Neural cell (in vitro differentiated cells): ENCODE measurements at regions not wholly inside any gene's neighbourhood (a gene's known extent, or its start where the extent isn't known, plus 50 kb on each side); places are given as distances from the start of the nearest gene placed in this dataset.

Experiments
- H2AFZ ChIP-seq: fragments of 200-600, 300-800 bp; sonication (generic), shearing (Covaris generic); 2 replicates; pipeline ENCODE4 v1.6.0; 2014; ENCODE audit warnings: low read depth, mild to moderate bottlenecking, antibody characterized with exemption, low read length, moderate library complexity
- H3F3A ChIP-seq: fragments of 200-600 bp; shearing (Covaris generic); 2 replicates; pipeline ENCODE4 v1.6.1; 2016; ENCODE audit warnings: mild to moderate bottlenecking, moderate library complexity, mixed read lengths, antibody characterized with exemption, low read length; ENCODE audit not compliant: insufficient read depth, poor library complexity, severe bottlenecking
- H3K27ac ChIP-seq: fragments of 200-600, 300-800 bp; sonication (generic), shearing (Covaris generic); 2 replicates; pipeline ENCODE4 v1.5.1; 2014; ENCODE audit warnings: mild to moderate bottlenecking, low read length, moderate library complexity
- H3K27me3 ChIP-seq: fragments of 300-800, 200-600 bp; sonication (generic), shearing (Covaris generic); 2 replicates; pipeline ENCODE4 v1.6.0; 2014; ENCODE audit warnings: mild to moderate bottlenecking, low read depth, low read length, moderate library complexity; ENCODE audit not compliant: insufficient read depth
- H3K36me3 ChIP-seq: fragments of 300-800, 200-600 bp; sonication (generic), shearing (Covaris generic); 2 replicates; pipeline ENCODE4 v1.5.1; 2014; ENCODE audit warnings: mild to moderate bottlenecking, antibody characterized with exemption, low read length, moderate library complexity; ENCODE audit not compliant: insufficient read depth
- H3K4me2 ChIP-seq: fragments of 300-800, 200-600 bp; sonication (generic), shearing (Covaris generic); 2 replicates; pipeline ENCODE4 v1.6.0; 2014; ENCODE audit warnings: mild to moderate bottlenecking, low read length
- H3K4me3 ChIP-seq: fragments of 300-800, 200-600 bp; sonication (generic), shearing (Covaris generic); 2 replicates; pipeline ENCODE4 v1.5.1; 2014; ENCODE audit warnings: mild to moderate bottlenecking, low read length, moderate library complexity
- H3K79me2 ChIP-seq: fragments of 200-600 bp; shearing (Covaris generic); replicated peaks from 2 replicates; pipeline ENCODE4 v1.6.0; 2014; ENCODE audit warnings: mild to moderate bottlenecking, low read length, moderate library complexity; ENCODE audit not compliant: insufficient read depth
- H3K9ac ChIP-seq: fragments of 300-800, 200-600 bp; sonication (generic), shearing (Covaris generic); 2 replicates; pipeline ENCODE4 v1.6.1; 2016; ENCODE audit warnings: mild to moderate bottlenecking, low read length, mixed read lengths
- H3K9me2 ChIP-seq: fragments of 200-600 bp; shearing (Covaris generic); 2 replicates; pipeline ENCODE4 v1.6.1; 2016; ENCODE audit warnings: mild to moderate bottlenecking, low read length, mixed read lengths; ENCODE audit not compliant: insufficient read depth
- H3K9me3 ChIP-seq: fragments of 200-600, 300-800 bp; sonication (generic), shearing (Covaris generic); 2 replicates; pipeline ENCODE4 v1.6.1; 2016; ENCODE audit warnings: mild to moderate bottlenecking, mixed run types, low read length, moderate library complexity, mixed read lengths
- H4K20me1 ChIP-seq: fragments of 200-600 bp; shearing (Covaris generic); 2 replicates; pipeline ENCODE4 v1.6.1; 2016; ENCODE audit warnings: mild to moderate bottlenecking, mixed run types; ENCODE audit not compliant: insufficient read depth
- EP300 ChIP-seq: fragments of 450-650 bp; conservative IDR thresholded peaks from 2 replicates; pipeline ENCODE4 v1.6.1; 2014; ENCODE audit warnings: antibody characterized with exemption, mild to moderate bottlenecking, moderate library complexity; ENCODE audit not compliant: poor library complexity, severe bottlenecking
- EZH2 ChIP-seq: fragments of 200-600, 300-800 bp; shearing (Covaris generic), sonication (generic); IDR thresholded peaks from 2 replicates; pipeline ENCODE4 v1.6.1; 2014; ENCODE audit warnings: antibody characterized with exemption, low read length, borderline replicate concordance, mild to moderate bottlenecking; ENCODE audit not compliant: insufficient read depth, poor library complexity, severe bottlenecking
- MXI1 ChIP-seq: fragments of 450-650 bp; conservative IDR thresholded peaks from 2 replicates; pipeline ENCODE4 v1.6.1; 2014; ENCODE audit warnings: antibody characterized with exemption, mild to moderate bottlenecking; ENCODE audit not compliant: poor library complexity, severe bottlenecking
- POLR2AphosphoS5 ChIP-seq: IDR thresholded peaks from 2 replicates; pipeline ENCODE4 v1.6.1; 2012
- RAD21 ChIP-seq: fragments of 450-650 bp; conservative IDR thresholded peaks from 2 replicates; pipeline ENCODE4 v1.6.1; 2014; ENCODE audit warnings: antibody characterized with exemption, mild to moderate bottlenecking, moderate library complexity
- REST ChIP-seq: IDR thresholded peaks from 2 replicates; pipeline ENCODE4 v1.6.1; 2012; ENCODE audit warnings: borderline replicate concordance
- SMC3 ChIP-seq: fragments of 450-650 bp; conservative IDR thresholded peaks from 2 replicates; pipeline ENCODE4 v1.6.1; 2014; ENCODE audit warnings: antibody characterized with exemption, mild to moderate bottlenecking, moderate library complexity; ENCODE audit not compliant: poor library complexity
- TAF1 ChIP-seq: IDR thresholded peaks from 2 replicates; pipeline ENCODE4 v1.6.1; 2012; ENCODE audit warnings: low read depth
- TF ChIP-seq, protein P1 (sequence below): fragments of 450-650 bp; IDR thresholded peaks from 2 replicates; pipeline ENCODE4 v1.5.1; 2014; ENCODE audit warnings: antibody characterized with exemption, mild to moderate bottlenecking, moderate library complexity; ENCODE audit not compliant: poor library complexity, severe bottlenecking

- no peaks in the 10 kb centered on the region for H3K36me3 ChIP-seq
- peak overlapping the region; percentile 21 for H2AFZ ChIP-seq
- no peaks in the 10 kb centered on the region for H3K79me2 ChIP-seq
- H3K9ac ChIP-seq, result no peak overlapping the region
- H3K9me2 ChIP-seq, result no peaks in the 10 kb centered on the region
- no peak overlapping the region for H3K4me2 ChIP-seq
- H4K20me1 ChIP-seq, result no peaks in the 10 kb centered on the region
- no peaks in the 10 kb centered on the region for H3K27me3 ChIP-seq
- no peak for TF ChIP-seq EZH2
- TF ChIP-seq REST, result no peak
- TF ChIP-seq SMC3, result no peak
- TF ChIP-seq, protein P1, sequence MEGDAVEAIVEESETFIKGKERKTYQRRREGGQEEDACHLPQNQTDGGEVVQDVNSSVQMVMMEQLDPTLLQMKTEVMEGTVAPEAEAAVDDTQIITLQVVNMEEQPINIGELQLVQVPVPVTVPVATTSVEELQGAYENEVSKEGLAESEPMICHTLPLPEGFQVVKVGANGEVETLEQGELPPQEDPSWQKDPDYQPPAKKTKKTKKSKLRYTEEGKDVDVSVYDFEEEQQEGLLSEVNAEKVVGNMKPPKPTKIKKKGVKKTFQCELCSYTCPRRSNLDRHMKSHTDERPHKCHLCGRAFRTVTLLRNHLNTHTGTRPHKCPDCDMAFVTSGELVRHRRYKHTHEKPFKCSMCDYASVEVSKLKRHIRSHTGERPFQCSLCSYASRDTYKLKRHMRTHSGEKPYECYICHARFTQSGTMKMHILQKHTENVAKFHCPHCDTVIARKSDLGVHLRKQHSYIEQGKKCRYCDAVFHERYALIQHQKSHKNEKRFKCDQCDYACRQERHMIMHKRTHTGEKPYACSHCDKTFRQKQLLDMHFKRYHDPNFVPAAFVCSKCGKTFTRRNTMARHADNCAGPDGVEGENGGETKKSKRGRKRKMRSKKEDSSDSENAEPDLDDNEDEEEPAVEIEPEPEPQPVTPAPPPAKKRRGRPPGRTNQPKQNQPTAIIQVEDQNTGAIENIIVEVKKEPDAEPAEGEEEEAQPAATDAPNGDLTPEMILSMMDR, result no peak
- no peak for TF ChIP-seq TAF1
- no peak overlapping the region for H3K4me3 ChIP-seq
- H3F3A ChIP-seq, result no peaks in the 10 kb centered on the region
- H3K27ac ChIP-seq, result no peak overlapping the region
- no peaks in the 10 kb centered on the region for H3K9me3 ChIP-seq
Measured at GRCh38 chr1:243930822-243931671, 81.0 kb upstream of the AKT3 start.

- no peaks in the 10 kb centered on the region for H3K79me2 ChIP-seq
- no peaks in the 10 kb centered on the region for H3K27me3 ChIP-seq
- peak overlapping the region; percentile 20 for H3K4me3 ChIP-seq
- TF ChIP-seq MXI1 (no peak), POLR2AphosphoS5 (no peak), TAF1 (no peak), RAD21 (no peak), SMC3 (no peak), EP300 (no peak), REST (no peak), EZH2 (no peak)
- TF ChIP-seq, protein P1, result no peak
- no peak overlapping the region for H2AFZ ChIP-seq
- peak overlapping the region; percentile 46 for H3K9ac ChIP-seq
- no peaks in the 10 kb centered on the region for H3K9me2 ChIP-seq
- H3K36me3 ChIP-seq, result no peaks in the 10 kb centered on the region
- H3K4me2 ChIP-seq, result peak overlapping the region; percentile 24
- H4K20me1 ChIP-seq, result no peaks in the 10 kb centered on the region
- no peaks in the 10 kb centered on the region for H3F3A ChIP-seq
- H3K27ac ChIP-seq, result peak overlapping the region; percentile 51
- H3K9me3 ChIP-seq, result no peaks in the 10 kb centered on the region
Measured at GRCh38 chr1:243927381-243927780, 77.3 kb upstream of the AKT3 start.
